Keratinocyte (primary cell): ENCODE measurements at regions not wholly inside any gene's neighbourhood (a gene's known extent, or its start where the extent isn't known, plus 50 kb on each side); places are given as distances from the start of the nearest gene placed in this dataset.

Source experiments
- DNase-seq: peaks from one replicate; pipeline ENCODE4 v3.0.0-alpha.2; 2011; ENCODE audit warnings: low read depth, missing footprints, low spot score
- FAIRE-seq: peaks from 2 replicates; lab custom pipeline; 2011; peaks lifted over from hg19 to GRCh38; lab: Jason Lieb, UNC
- H2AFZ ChIP-seq: 2 replicates; pipeline ENCODE4 v1.6.0; 2012; ENCODE audit warnings: low read length, control low read depth, inconsistent platforms; ENCODE audit not compliant: control insufficient read depth
- H3K27ac ChIP-seq: 2 replicates; pipeline ENCODE4 v1.5.1; 2011; ENCODE audit warnings: low read length; ENCODE audit not compliant: control insufficient read depth, insufficient read depth
- H3K27me3 ChIP-seq: 3 replicates; pipeline ENCODE4 v1.6.0; 2011; ENCODE audit warnings: low read length; ENCODE audit not compliant: control insufficient read depth, insufficient read depth; ENCODE audit errors: extremely low read depth
- H3K36me3 ChIP-seq, 2 experiments: 2 replicates in 1 of 2; 3 replicates in 1 of 2; pipeline ENCODE4 v1.5.1; 2011; ENCODE audit warnings: low read length in 2 of 2, mild to moderate bottlenecking in 1 of 2; ENCODE audit not compliant: control insufficient read depth in 2 of 2, insufficient read depth in 2 of 2; ENCODE audit errors: extremely low read depth in 1 of 2
- H3K4me1 ChIP-seq: 3 replicates; pipeline ENCODE4 v1.5.1; 2011; ENCODE audit warnings: low read length; ENCODE audit not compliant: control insufficient read depth, insufficient read depth; ENCODE audit errors: extremely low read depth
- H3K4me2 ChIP-seq: 3 replicates; pipeline ENCODE4 v1.6.0; 2011; ENCODE audit warnings: low read depth, low read length; ENCODE audit not compliant: control insufficient read depth, insufficient read depth; ENCODE audit errors: extremely low read depth
- H3K4me3 ChIP-seq, 3 experiments: fragments of 200-600 bp in 1 of 3; sonication (generic) in 1 of 3; 2 replicates in 2 of 3; 3 replicates in 1 of 3; pipeline ENCODE4 v1.5.1; 2011 to 2016; ENCODE audit warnings: low read length in 3 of 3, mild to moderate bottlenecking in 3 of 3, control low read depth in 2 of 3, inconsistent platforms in 1 of 3, low read depth in 1 of 3, mixed read lengths in 1 of 3, mixed run types in 1 of 3, moderate library complexity in 1 of 3; ENCODE audit not compliant: control insufficient read depth in 2 of 3, insufficient read depth in 2 of 3; ENCODE audit errors: extremely low read depth in 1 of 3
- H3K79me2 ChIP-seq: 2 replicates; pipeline ENCODE4 v1.6.0; 2012; ENCODE audit warnings: low read length; ENCODE audit not compliant: control insufficient read depth, insufficient read depth
- H3K9ac ChIP-seq: 3 replicates; pipeline ENCODE4 v1.6.0; 2011; ENCODE audit warnings: low read length; ENCODE audit not compliant: control insufficient read depth, insufficient read depth; ENCODE audit errors: extremely low read depth
- H3K9me1 ChIP-seq: 3 replicates; pipeline ENCODE4 v1.6.0; 2011; ENCODE audit warnings: low read length; ENCODE audit not compliant: control insufficient read depth, insufficient read depth; ENCODE audit errors: extremely low read depth
- H3K9me3 ChIP-seq: 2 replicates; pipeline ENCODE4 v1.5.1; 2012; ENCODE audit warnings: low read depth, low read length; ENCODE audit not compliant: control insufficient read depth
- H4K20me1 ChIP-seq: 3 replicates; pipeline ENCODE4 v1.6.0; 2011; ENCODE audit warnings: low read length; ENCODE audit not compliant: control insufficient read depth, insufficient read depth; ENCODE audit errors: extremely low read depth
- CTCF ChIP-seq, 3 experiments: IDR thresholded peaks in 1 of 3; conservative IDR thresholded peaks in 1 of 3; optimal IDR thresholded peaks in 1 of 3; 2 replicates in 2 of 3; 3 replicates in 1 of 3; pipeline versions ENCODE3 to v1.5.1; 2011; ENCODE audit warnings: low read length in 3 of 3, mild to moderate bottlenecking in 3 of 3, moderate library complexity in 2 of 3, control low read depth in 1 of 3, inconsistent platforms in 1 of 3; ENCODE audit not compliant: insufficient read depth in 2 of 3; ENCODE audit errors: extremely low read depth in 1 of 3
- EZH2 ChIP-seq: IDR thresholded peaks from one replicate; pipeline ENCODE4 v1.6.1; 2012; ENCODE audit warnings: inconsistent platforms, mild to moderate bottlenecking, low read length, moderate library complexity
- dilution Hi-C: fragments of 300-500 bp; cut with MboI; formaldehyde crosslinking; loops from one replicate; pipeline ENCODE4 v1.7.0; 2020; ENCODE audit warnings: low sequenced_read_pairs; ENCODE audit not compliant: extremely low pct_ligation_motif_present

GRCh38 chr11:37506531-37506930 is 908.5 kb upstream of the RAG2 start:
- dilution Hi-C loops: no loop called here
- Histone ChIP-seq H3K9ac (no peak overlapping the region), H3K4me1 (peaks cover 33% of the 10 kb centered on the region), H3K4me3 (no peak overlapping the region), H2AFZ (no peak overlapping the region), H3K9me3 (no peaks in the 10 kb centered on the region), H3K79me2 (no peaks in the 10 kb centered on the region), H4K20me1 (no peaks in the 10 kb centered on the region), H3K27me3 (no peaks in the 10 kb centered on the region), H3K9me1 (no peaks in the 10 kb centered on the region), H3K36me3 (no peaks in the 10 kb centered on the region), H3K27ac (no peak overlapping the region), H3K4me2 (no peak overlapping the region)
- no peak for TF ChIP-seq CTCF (optimal IDR thresholded peaks at IDR 0.05 in 1 of 3, IDR thresholded peaks at IDR 0.05 in 1 of 3, conservative IDR thresholded peaks at IDR 0.05 in 1 of 3; ENCODE audit: extremely low read depth in 1 of 3, insufficient read depth in 2 of 3, low read length in 3 of 3)
- no peak for TF ChIP-seq EZH2
- no peak for DNase-seq
- no peak for FAIRE-seq

GRCh38 chr11:37505406-37505805 is 907.4 kb upstream of the RAG2 start:
- H4K20me1 ChIP-seq: no peaks in the 10 kb centered on the region
- dilution Hi-C loops: no loop called here
- H3K4me1 ChIP-seq: peaks cover 32% of the 10 kb centered on the region
- H3K9me1 ChIP-seq: no peaks in the 10 kb centered on the region
- H3K27ac ChIP-seq: peak overlapping the region; percentile 92
- no peaks in the 10 kb centered on the region for H3K79me2 ChIP-seq
- TF ChIP-seq EZH2 (no peak), CTCF (optimal IDR thresholded peaks at IDR 0.05 in 1 of 3, IDR thresholded peaks at IDR 0.05 in 1 of 3, conservative IDR thresholded peaks at IDR 0.05 in 1 of 3; ENCODE audit: extremely low read depth in 1 of 3, insufficient read depth in 2 of 3, low read length in 3 of 3) (no peak)
- peak overlapping the region; percentile 86 for H3K4me2 ChIP-seq
- peak overlapping the region in 1 of 3 experiments; percentile 14 for H3K4me3 ChIP-seq
- DNase-seq (no peak), FAIRE-seq (peak; percentile 32)
- no peaks in the 10 kb centered on the region for H3K36me3 ChIP-seq
- H3K9me3 ChIP-seq: no peaks in the 10 kb centered on the region
- H3K9ac ChIP-seq: peak overlapping the region; percentile 64
- no peak overlapping the region for H2AFZ ChIP-seq
- no peaks in the 10 kb centered on the region for H3K27me3 ChIP-seq
